IMR-90 (cell line): ENCODE measurements at regions not wholly inside any gene's neighbourhood (a gene's known extent, or its start where the extent isn't known, plus 50 kb on each side); places are given as distances from the start of the nearest gene placed in this dataset.

Source experiments
- ATAC-seq: fragments of 200-7000 bp; cut with Tn5 transposase; 2 replicates; pipeline ENCODE4 v1.9.1; 2020; ENCODE audit warnings: low read depth, mild to moderate bottlenecking, moderate library complexity
- BruUV-seq: library from RNA; stranded (reverse); fragments of 400-500 nt; replicated peaks from 2 replicates; lab custom pipeline; 2021; lab: Mats Ljungman, UMichigan
- CTCF ChIA-PET: fragments of 300-600 bp; formaldehyde crosslinking; extraction: SDS; loops from one replicate; lab custom pipeline; 2021; ENCODE audit warnings: antibody characterized with exemption; lab: Yijun Ruan, JAX
- POLR2A ChIA-PET: fragments of 300-600 bp; sonication (Branson Sonifier 250); formaldehyde crosslinking; loops from one replicate; lab custom pipeline; 2022; ENCODE audit warnings: antibody characterized with exemption; ENCODE audit not compliant: unreplicated experiment; lab: Charles Lee
- DNase-seq: peaks from one replicate; pipeline ENCODE4 v3.0.0; 2013
- H2AFZ ChIP-seq: replicated peaks from 2 replicates; pipeline ENCODE3; 2013; ENCODE audit warnings: low read length, mild to moderate bottlenecking; ENCODE audit not compliant: poor library complexity
- H2AK5ac ChIP-seq: 2 replicates; pipeline ENCODE4 v1.6.1; 2013; ENCODE audit warnings: low read depth, low read length, inconsistent platforms
- H2AK9ac ChIP-seq: replicated peaks from 2 replicates; pipeline ENCODE3; 2013; ENCODE audit warnings: mild to moderate bottlenecking, low read depth, low read length, moderate library complexity; ENCODE audit not compliant: poor library complexity
- H2BK120ac ChIP-seq: 2 replicates; pipeline ENCODE4 v1.6.1; 2013; ENCODE audit warnings: low read depth, low read length, inconsistent platforms
- H2BK15ac ChIP-seq: 3 replicates; pipeline ENCODE4 v1.6.1; 2013; ENCODE audit warnings: low read depth, low read length, inconsistent platforms
- H2BK20ac ChIP-seq: 2 replicates; pipeline ENCODE4 v1.6.1; 2013; ENCODE audit warnings: low read depth, mild to moderate bottlenecking, inconsistent platforms, low read length, moderate library complexity
- H2BK5ac ChIP-seq: 2 replicates; pipeline ENCODE4 v1.6.1; 2013; ENCODE audit warnings: mild to moderate bottlenecking, low read depth, low read length, inconsistent platforms; ENCODE audit not compliant: poor library complexity, severe bottlenecking
- H3K14ac ChIP-seq: replicated peaks from 2 replicates; pipeline ENCODE4 v1.6.1; 2013; ENCODE audit warnings: low read depth, low read length, inconsistent platforms
- H3K18ac ChIP-seq: 2 replicates; pipeline ENCODE4 v1.6.1; 2013; ENCODE audit warnings: low read depth, low read length, control low read depth
- H3K23ac ChIP-seq: 2 replicates; pipeline ENCODE4 v1.6.1; 2013; ENCODE audit warnings: low read depth, low read length, inconsistent platforms
- H3K27ac ChIP-seq: 2 replicates; pipeline ENCODE4 v1.5.1; 2013; ENCODE audit warnings: mild to moderate bottlenecking, control low read depth, low read length; ENCODE audit not compliant: insufficient read depth
- H3K27me3 ChIP-seq: 2 replicates; pipeline ENCODE4 v1.6.1; 2013; ENCODE audit warnings: low read length; ENCODE audit not compliant: control insufficient read depth, insufficient read depth
- H3K36me3 ChIP-seq: 2 replicates; pipeline ENCODE4 v1.6.1; 2013; ENCODE audit warnings: low read length, mixed read lengths; ENCODE audit not compliant: control insufficient read depth, insufficient read depth
- H3K4ac ChIP-seq: 2 replicates; pipeline ENCODE4 v1.6.1; 2013; ENCODE audit warnings: low read depth, low read length, inconsistent platforms
- H3K4me1 ChIP-seq: 2 replicates; pipeline ENCODE4 v1.6.1; 2013; ENCODE audit warnings: low read length, mixed read lengths; ENCODE audit not compliant: control insufficient read depth, insufficient read depth
- H3K4me2 ChIP-seq: 2 replicates; pipeline ENCODE4 v1.6.1; 2013; ENCODE audit warnings: low read depth, mild to moderate bottlenecking, control low read depth, low read length, moderate library complexity
- H3K4me3 ChIP-seq: 2 replicates; pipeline ENCODE4 v1.5.1; 2013; ENCODE audit warnings: low read depth, mild to moderate bottlenecking, control low read depth, low read length, moderate library complexity; ENCODE audit not compliant: insufficient read depth
- H3K56ac ChIP-seq: 2 replicates; pipeline ENCODE4 v1.6.1; 2013; ENCODE audit warnings: low read length, inconsistent platforms; ENCODE audit not compliant: insufficient read depth; ENCODE audit errors: extremely low read depth
- H3K79me1 ChIP-seq, 2 experiments: 2 replicates each; pipeline ENCODE4 v1.6.1; 2013; ENCODE audit warnings: low read length in 2 of 2, inconsistent platforms in 1 of 2, low read depth in 1 of 2
- H3K9ac ChIP-seq: 2 replicates; pipeline ENCODE4 v1.6.1; 2013; ENCODE audit warnings: low read depth, low read length, control low read depth
- H3K9me1 ChIP-seq: 2 replicates; pipeline ENCODE4 v1.6.1; 2013; ENCODE audit warnings: low read length, inconsistent platforms; ENCODE audit not compliant: insufficient read depth
- H3K9me3 ChIP-seq: 2 replicates; pipeline ENCODE4 v1.6.1; 2013; ENCODE audit warnings: low read length; ENCODE audit not compliant: control insufficient read depth, insufficient read depth
- H4K20me1 ChIP-seq: 2 replicates; pipeline ENCODE4 v1.6.1; 2013; ENCODE audit warnings: low read length, inconsistent platforms; ENCODE audit not compliant: insufficient read depth
- H4K5ac ChIP-seq: 2 replicates; pipeline ENCODE4 v1.6.1; 2013; ENCODE audit warnings: mild to moderate bottlenecking, low read depth, low read length, control low read depth
- H4K8ac ChIP-seq, 2 experiments: 2 replicates each; pipeline ENCODE4 v1.6.1; 2013; ENCODE audit warnings: low read depth in 2 of 2, low read length in 2 of 2, control low read depth in 1 of 2, inconsistent platforms in 1 of 2
- H4K91ac ChIP-seq: 2 replicates; pipeline ENCODE4 v1.6.1; 2013; ENCODE audit warnings: low read depth, low read length, inconsistent platforms; ENCODE audit not compliant: insufficient read depth
- CEBPB ChIP-seq: IDR thresholded peaks from 2 replicates; pipeline ENCODE4 v1.6.1; 2012; ENCODE audit warnings: low read depth, low read length, improper control_type of control experiment
- CHD1 ChIP-seq: IDR thresholded peaks from 2 replicates; pipeline ENCODE4 v1.6.1; 2012; ENCODE audit warnings: low read depth, low read length, improper control_type of control experiment
- MAFK ChIP-seq: IDR thresholded peaks from 2 replicates; pipeline ENCODE4 v1.6.1; 2012; ENCODE audit warnings: low read depth, low read length, improper control_type of control experiment
- POLR2A ChIP-seq: IDR thresholded peaks from 2 replicates; pipeline ENCODE4 v1.6.1; 2012; ENCODE audit warnings: mild to moderate bottlenecking, low read depth, low read length
- RFX5 ChIP-seq: IDR thresholded peaks from 2 replicates; pipeline ENCODE4 v1.8.0; 2012; ENCODE audit warnings: low read depth, mild to moderate bottlenecking, low read length, moderate library complexity
- WGBS, 2 experiments: methylation state at CpG; one replicate each; pipeline versions ENCODE4 v1.1.5 to v1.1.7; 2013; ENCODE audit warnings: missing lambda C conversion rate in 2 of 2; ENCODE audit not compliant: insufficient read length in 1 of 2; ENCODE audit errors: extremely low coverage in 2 of 2; 5-methylcytosine and 5-hydroxymethylcytosine counted together
- dilution Hi-C: fragments of 300-500 bp; cut with HindIII; formaldehyde crosslinking; loops from one replicate; pipeline ENCODE4 v1.14.3; 2018; ENCODE audit warnings: low sequenced_read_pairs; ENCODE audit not compliant: unreplicated experiment
- in situ Hi-C: fragments of 300-500 bp; cut with MboI; formaldehyde crosslinking; loops from 3 replicates; pipeline ENCODE4 v1.14.3; 2019; ENCODE audit warnings: low sequenced_read_pairs, inconsistent platforms, mixed read lengths
- intact Hi-C: fragments of 100-400 bp; cut with micrococcal nuclease; formaldehyde crosslinking; loops from 2 replicates; pipeline ENCODE4 v1.10.0; 2022
- TF ChIP-seq, protein P1 (sequence below): fragments of 150-350 bp; IDR thresholded peaks from 2 replicates; pipeline ENCODE4 v1.6.1; 2017; ENCODE audit warnings: mild to moderate bottlenecking, antibody characterized with exemption, low read length, low read depth
- TF ChIP-seq, protein P2 (sequence below): conservative IDR thresholded peaks from 2 replicates; pipeline ENCODE4 v1.5.1; 2012; ENCODE audit warnings: mild to moderate bottlenecking, low read depth, low read length, improper control_type of control experiment
- TF ChIP-seq, protein P3 (sequence below): fragments of 150-350 bp; IDR thresholded peaks from 2 replicates; pipeline ENCODE4 v1.6.1; 2016; ENCODE audit warnings: low read depth, mild to moderate bottlenecking, low read length, moderate library complexity, borderline replicate concordance

DNA sequence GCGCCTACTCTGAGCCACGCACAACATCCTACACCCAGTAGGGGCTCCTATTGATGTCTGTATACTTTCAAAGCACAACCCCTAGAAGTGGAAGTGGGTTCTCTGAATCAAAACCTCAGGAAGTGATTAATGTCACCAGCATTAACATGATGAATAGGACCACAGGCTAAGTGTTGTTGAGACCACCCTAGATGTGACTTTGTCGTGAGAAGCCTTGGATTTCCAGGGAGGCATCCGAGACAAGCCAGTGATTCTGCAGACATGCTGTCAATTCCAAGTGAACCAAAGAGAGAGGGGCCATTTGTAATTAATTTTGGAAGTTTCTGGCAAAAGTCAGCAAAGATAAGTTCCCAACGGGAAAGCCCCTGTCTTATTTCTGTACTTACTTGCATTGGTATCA is 493.0 kb downstream of the ZIC3 start:
- no peak overlapping the region for H2AK5ac ChIP-seq
- H3K4me1 ChIP-seq = no peaks in the 10 kb centered on the region
- H2BK20ac ChIP-seq = no peak overlapping the region
- dilution Hi-C loops = no loop called here
- H3K36me3 ChIP-seq = no peaks in the 10 kb centered on the region
- no peak overlapping the region for H2AFZ ChIP-seq
- no peak overlapping the region for H4K8ac ChIP-seq
- no peaks in the 10 kb centered on the region for H3K9me1 ChIP-seq
- no peak overlapping the region for H3K4ac ChIP-seq
- TF ChIP-seq, protein P1, sequence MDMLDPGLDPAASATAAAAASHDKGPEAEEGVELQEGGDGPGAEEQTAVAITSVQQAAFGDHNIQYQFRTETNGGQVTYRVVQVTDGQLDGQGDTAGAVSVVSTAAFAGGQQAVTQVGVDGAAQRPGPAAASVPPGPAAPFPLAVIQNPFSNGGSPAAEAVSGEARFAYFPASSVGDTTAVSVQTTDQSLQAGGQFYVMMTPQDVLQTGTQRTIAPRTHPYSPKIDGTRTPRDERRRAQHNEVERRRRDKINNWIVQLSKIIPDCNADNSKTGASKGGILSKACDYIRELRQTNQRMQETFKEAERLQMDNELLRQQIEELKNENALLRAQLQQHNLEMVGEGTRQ = no peak
- no peak for TF ChIP-seq CHD1
- TF ChIP-seq MAFK = no peak
- no peak for TF ChIP-seq POLR2A
- TF ChIP-seq, protein P2, sequence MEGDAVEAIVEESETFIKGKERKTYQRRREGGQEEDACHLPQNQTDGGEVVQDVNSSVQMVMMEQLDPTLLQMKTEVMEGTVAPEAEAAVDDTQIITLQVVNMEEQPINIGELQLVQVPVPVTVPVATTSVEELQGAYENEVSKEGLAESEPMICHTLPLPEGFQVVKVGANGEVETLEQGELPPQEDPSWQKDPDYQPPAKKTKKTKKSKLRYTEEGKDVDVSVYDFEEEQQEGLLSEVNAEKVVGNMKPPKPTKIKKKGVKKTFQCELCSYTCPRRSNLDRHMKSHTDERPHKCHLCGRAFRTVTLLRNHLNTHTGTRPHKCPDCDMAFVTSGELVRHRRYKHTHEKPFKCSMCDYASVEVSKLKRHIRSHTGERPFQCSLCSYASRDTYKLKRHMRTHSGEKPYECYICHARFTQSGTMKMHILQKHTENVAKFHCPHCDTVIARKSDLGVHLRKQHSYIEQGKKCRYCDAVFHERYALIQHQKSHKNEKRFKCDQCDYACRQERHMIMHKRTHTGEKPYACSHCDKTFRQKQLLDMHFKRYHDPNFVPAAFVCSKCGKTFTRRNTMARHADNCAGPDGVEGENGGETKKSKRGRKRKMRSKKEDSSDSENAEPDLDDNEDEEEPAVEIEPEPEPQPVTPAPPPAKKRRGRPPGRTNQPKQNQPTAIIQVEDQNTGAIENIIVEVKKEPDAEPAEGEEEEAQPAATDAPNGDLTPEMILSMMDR = no peak
- no peak for TF ChIP-seq CEBPB
- TF ChIP-seq, protein P3, sequence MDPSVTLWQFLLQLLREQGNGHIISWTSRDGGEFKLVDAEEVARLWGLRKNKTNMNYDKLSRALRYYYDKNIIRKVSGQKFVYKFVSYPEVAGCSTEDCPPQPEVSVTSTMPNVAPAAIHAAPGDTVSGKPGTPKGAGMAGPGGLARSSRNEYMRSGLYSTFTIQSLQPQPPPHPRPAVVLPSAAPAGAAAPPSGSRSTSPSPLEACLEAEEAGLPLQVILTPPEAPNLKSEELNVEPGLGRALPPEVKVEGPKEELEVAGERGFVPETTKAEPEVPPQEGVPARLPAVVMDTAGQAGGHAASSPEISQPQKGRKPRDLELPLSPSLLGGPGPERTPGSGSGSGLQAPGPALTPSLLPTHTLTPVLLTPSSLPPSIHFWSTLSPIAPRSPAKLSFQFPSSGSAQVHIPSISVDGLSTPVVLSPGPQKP = no peak
- TF ChIP-seq RFX5 = no peak
- no TSS peak for BruUV-seq
- H2BK5ac ChIP-seq = no peak overlapping the region
- H4K5ac ChIP-seq = no peak overlapping the region
- H3K27me3 ChIP-seq = no peaks in the 10 kb centered on the region
- 7% methylated on average over 2 of the region's 5 CpGs; no CpG with 5 or more reads in 1 of the 2 experiments for WGBS, 2 experiments
- DNase-seq = no peak
- no peaks in the 10 kb centered on the region for H4K20me1 ChIP-seq
- no peak overlapping the region for H3K9ac ChIP-seq
- H3K14ac ChIP-seq = no peak overlapping the region
- no peak overlapping the region for H3K4me2 ChIP-seq
- in situ Hi-C loops = no loop called here
- H3K4me3 ChIP-seq = no peak overlapping the region
- intact Hi-C loops = no loop called here
- H3K23ac ChIP-seq = no peak overlapping the region
- no peak overlapping the region for H2AK9ac ChIP-seq
- POLR2A ChIA-PET = no interaction called here
- H2BK15ac ChIP-seq = no peak overlapping the region
- no peak overlapping the region for H3K27ac ChIP-seq
- H3K18ac ChIP-seq = no peak overlapping the region
- H3K9me3 ChIP-seq = no peaks in the 10 kb centered on the region
- no peak for ATAC-seq
- H3K79me1 ChIP-seq = no peaks in the 10 kb centered on the region
- CTCF ChIA-PET = no interaction called here
- no peak overlapping the region for H4K91ac ChIP-seq
- H2BK120ac ChIP-seq = no peak overlapping the region
- H3K56ac ChIP-seq = no peak overlapping the region
